Cardiac septum (tissue), 1 donor: ENCODE measurements at regions not wholly inside any gene's neighbourhood (a gene's known extent, or its start where the extent isn't known, plus 50 kb on each side); places are given as distances from the start of the nearest gene placed in this dataset.

Experiments used
- DNase-seq: peaks from one replicate; pipeline ENCODE4 v3.0.0-alpha.2; 2020; ENCODE audit warnings: low spot score
- intact Hi-C: fragments of 100-400 bp; cut with DNase I; formaldehyde crosslinking; loops from one replicate; pipeline ENCODE4 v1.14.0; 2022
- donor health status: DM: no; HTN: no; CAD: no.

DNA sequence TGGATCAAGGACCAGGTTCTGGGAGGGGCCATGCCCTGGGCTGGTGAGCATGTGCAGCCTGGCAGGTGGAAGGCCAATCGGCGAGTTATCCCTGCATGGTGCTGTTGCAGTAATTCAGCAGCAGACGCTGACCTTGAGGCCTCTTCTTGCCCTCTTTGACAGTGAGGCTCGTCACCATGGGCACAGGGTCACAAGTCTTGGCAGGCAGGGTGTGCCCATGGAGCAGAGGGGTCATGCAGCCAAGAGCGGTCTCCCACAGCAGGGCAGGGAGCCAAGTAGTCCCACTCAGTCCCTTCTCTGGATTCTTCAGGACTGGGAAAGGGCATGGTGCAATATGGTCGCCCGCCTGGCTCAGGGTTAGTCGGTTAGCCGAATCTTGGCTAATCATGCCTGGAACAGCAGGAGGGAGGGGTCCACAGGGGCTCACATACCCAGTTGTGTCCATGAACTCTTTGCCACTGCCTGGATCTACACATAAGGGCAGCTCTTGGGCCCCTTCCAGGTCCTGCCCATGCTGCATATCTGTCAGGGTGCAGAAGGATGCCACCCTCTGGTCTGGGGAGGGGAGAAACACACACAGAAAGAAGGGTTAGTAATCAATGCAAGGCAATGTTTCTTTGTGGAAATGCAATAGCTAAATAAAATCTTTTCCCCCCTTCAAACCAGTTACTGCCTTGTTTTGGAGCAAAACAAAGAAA, 226.8 kb downstream of the SIPA1L2 start:
- no peak for DNase-seq
- intact Hi-C loops = loop anchor here (5.0 kb wide), 1 partner anchor 536 kb away; no protein-coding TSS in a partner anchor

DNA sequence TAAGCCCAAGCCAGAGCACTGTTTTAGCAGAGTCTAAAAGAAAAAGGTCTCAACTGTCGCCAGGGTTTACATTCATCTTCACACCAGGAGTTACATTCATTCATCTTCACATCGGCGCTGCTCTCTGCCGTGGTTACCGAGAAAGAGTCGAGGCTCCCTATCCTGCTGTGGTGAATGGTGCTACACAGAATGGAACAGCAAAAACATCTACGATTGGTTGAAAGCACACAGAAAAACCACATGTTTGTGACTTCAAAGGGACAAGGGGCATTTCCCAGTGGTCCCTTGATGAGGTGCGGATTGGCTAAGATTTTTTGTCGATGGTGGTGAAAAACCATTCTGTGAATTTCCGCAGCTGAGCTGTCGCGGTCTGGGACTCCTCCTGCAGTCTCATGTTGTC, 231.1 kb downstream of the SIPA1L2 start:
- DNase-seq = no peak
- intact Hi-C loops = no loop called here

DNA sequence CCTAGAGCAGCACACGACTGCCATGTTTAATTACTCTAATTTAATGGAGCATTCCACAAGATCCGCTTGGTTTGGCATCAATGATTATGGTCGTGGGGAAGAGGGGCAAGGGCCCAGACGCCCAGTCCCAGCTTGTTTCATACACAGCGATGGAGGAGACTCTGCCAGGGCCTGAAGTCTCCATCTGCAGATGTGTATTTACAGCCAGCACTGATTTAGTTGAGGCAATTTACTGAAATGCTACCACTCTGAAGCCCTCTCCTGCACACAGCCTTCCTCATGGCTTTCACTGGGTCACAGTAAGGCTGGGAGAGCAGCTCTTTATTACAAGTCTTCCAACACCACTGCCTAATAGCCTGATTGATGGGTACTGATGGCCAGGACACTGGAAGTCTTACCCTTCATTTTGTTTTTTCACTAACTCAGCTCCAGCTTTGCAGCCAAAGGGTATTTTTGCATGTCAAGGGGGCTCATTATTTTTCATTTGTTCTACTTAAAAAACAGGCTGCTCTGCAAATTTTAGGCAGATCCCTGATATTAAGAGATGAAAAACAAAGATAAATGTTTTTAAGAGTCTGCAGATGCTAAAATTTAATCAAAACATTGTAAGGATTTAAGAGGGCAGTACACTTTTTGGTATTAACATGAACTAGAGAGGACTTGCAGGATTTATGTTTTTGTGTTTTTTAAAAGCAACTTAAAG, 236.3 kb downstream of the SIPA1L2 start:
- intact Hi-C loops = no loop called here

DNA sequence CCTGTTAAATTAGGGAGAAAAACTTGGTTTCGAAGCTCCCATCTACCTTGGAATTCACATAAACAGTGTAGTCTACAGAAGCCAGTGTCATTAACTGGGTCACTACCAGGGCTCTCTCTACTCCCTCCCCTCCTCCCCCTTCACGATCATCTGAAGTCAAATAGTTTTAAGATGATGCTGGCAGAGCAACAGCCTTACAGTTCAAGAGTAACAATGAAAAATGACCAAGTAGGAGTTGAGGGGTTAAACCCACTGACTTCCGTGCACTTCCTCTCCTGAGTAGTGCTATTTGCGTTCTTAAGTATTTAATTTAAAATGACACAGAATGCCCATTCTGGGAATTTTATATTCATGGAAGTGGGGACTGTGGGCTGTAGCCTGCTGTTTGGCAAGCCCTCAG, 236.9 kb downstream of the SIPA1L2 start:
- no peak for DNase-seq
- intact Hi-C loops = no loop called here

More for the DNA sequence above, 236.3 kb downstream of the SIPA1L2 start:
- no peak for DNase-seq

DNA sequence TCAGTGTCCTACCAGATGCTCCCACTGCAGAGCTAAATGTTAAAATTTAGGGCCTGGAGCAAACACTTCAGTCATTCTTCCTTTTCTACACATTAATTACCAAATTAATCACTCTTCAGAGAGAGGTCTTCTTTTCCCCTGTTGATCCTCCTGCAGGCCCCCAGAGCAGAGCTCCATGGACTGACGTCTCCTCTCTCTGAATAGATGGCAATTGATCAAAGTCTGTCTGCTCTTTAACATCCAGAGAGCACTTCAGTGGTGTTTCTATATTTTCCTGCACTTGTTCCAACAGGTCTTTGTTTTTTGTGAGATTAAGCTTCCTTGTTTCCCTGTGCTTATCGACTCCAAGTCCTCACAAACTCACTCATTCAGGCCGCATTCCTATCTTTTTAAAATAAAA, 239.3 kb downstream of the SIPA1L2 start:
- DNase-seq = no peak
- intact Hi-C loops = no loop called here

DNA sequence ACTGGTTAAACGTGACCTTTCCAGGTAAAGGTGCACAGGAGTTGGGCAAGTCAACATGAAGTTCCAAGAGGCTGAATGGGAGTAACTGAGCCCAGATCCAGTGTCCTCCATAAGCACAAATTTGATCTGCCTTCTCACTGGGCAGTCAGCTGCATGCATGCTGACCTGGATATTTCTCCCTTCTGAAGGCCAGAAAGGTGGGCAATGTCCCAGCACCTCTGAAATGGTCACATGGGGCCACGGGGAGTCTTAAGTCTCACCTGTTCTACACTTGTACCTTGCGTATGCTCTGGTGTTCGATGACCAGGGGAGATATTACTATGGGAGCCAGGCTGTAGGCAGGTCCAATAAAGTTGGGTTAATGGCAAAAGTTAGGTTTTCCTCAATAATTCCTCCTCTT, 240.2 kb downstream of the SIPA1L2 start:
- DNase-seq = no peak
- intact Hi-C loops = no loop called here

DNA sequence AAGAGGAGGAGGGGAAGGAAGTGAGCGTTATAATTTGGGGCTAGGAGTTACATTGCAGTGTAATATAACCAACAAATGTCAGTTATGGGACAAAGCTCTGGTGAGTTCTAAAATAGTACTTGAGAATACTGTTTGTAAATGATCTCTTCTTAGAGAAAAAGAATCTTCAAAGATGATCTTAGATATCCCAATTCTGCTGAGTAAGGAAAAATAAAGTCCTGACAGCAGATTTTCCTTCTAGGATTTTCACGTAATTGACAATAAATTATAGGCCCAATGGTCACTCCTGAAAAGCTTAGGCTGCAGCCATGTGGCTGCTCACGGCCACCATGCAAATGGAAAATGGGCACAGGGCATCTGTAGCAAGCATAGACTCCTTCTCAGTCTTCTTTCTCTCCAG, 241.6 kb downstream of the SIPA1L2 start:
- intact Hi-C loops = no loop called here
- DNase-seq = no peak

DNA sequence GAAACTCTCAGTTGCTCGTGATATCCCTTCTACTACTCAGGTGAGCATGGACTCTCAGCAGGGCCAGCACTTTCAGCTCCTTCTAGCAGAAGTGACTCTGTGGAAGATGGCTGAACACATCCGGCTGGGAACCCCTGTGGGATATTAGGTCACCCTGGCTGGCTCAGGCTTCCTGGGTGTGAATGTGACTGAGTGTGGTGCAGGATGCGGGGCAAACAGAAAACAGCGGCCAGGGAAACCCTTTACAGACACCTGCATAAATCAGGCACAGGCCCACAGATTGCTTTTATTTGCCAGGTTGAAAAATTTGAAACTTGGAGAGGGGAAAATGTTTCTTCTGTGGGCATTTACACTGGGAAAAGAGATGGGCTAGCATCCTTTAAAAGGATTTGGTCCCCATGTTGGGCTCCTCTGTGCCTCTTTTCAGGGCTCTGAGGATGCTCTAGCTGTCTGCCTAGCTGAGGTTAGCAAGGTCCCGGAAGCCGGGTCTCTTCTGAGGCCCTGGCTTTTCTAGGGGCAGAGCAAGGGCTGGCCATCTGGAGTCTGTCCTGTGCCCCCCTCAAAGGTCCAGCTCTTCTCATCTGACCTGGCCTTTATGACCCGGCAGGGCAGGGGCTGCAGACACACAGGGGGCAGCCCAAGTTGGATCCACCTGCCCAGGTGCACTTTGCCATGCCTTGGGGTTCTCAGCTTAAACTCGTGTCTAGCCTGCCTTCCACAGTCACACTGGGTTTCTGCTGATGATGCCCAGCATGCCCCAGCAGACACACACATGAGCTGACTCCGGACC, 243.0 kb downstream of the SIPA1L2 start:
- DNase-seq = no peak
- intact Hi-C loops = no loop called here

DNA sequence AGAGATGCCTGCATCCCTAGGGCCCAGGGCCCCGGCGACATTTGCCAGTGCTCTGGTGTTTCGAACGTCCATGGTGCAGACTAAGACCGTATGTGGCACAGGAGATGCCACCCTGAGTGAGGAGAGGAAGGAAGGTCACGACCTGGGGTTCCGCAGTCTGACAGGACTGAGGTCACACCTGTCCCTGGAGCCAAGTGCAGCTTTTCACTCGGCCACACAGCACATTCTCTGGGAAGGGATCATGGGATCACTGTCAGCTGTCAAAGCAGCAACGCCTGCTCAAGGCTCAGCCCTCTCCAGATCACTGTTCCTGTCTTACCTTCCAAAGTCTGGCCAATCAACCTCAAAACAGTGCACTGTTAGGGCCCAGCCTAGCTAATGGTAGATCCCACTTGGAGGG, 243.6 kb downstream of the SIPA1L2 start:
- intact Hi-C loops = no loop called here
- no peak for DNase-seq

DNA sequence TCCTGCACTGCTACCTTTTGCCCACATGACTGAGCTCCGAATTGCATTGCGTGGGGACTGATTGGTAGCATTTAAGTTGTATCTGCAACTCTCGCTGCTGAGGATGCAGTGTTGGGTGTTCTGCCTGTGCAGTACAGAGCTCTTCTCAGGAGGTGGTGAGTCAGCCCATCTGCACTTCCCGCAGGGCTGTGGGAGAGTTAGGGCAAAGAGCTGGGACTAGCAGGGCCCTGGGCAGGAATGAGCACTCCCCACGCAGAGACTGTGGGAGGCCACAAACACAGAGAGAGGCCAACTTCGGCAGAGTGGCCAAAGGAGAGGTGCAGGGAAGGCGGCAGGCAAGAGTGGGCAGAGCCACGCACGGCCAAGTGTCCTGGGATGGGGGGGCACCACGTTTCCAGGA, 244.7 kb downstream of the SIPA1L2 start:
- DNase-seq = no peak
- intact Hi-C loops = no loop called here

DNA sequence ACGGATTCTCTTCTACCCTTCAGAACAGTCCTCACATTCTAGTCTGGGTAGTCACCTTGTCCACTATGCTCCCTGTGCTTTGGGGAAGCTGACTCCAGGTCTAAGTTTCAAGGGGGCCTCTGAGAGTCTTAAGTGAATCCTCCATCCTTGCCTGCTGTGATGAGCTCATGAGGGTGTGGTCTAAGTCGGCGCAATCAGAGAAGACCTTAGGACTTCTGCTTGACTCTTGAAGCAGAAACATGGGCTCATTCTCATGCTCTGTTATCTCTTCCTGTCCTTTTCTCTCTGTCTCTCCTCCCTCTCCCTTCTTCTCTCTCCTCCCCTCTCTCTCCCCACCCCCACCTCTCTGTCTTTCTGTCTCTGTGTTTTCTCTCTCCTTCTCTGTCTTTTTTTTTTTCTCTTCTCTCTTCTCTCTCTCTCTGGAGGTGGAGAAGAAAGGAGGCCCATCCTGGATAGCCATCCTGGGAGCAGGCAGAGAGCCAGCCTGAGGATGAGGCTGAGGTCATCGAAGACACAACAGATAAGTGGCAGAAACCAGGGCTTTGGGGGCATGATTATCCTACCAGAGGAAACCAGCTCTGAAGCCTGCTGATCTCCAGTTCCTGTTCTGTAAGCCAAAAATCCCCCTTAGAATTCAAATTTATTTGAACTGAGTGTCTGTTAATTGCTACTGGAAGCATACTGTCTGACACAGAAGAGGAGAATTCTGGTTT, 245.6 kb downstream of the SIPA1L2 start:
- DNase-seq = no peak
- intact Hi-C loops = no loop called here

DNA sequence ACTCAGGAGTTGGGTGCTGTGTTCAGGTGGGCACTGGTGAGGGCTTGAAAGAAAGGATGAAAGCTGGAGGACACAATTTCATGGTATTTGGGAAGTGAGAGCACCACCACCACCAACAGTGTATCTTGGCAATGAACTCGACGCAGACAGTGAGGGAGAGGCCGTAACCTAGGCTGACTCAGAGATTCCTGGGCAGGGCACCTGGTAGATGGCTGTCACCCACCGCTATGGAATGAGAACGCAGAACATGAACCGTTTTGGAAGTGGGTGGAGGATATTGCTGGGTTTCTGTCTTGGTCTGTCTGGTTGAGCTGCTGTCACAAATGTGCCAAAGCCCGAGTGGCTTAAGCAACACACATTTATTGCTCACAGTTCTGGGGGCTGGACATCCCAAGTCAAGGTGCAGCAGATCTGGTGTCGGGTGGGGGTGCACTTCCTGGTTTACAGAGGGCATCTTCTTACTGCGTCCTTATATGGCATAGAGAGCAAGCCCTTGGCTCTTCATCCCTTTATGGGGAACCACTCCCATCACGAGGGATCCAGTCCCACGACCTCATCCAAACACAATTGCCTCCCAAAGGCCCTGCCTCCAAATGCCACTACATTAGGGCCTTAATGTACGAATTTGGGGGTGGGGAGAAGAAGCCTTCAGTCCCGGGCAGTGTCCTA, 246.3 kb downstream of the SIPA1L2 start:
- no peak for DNase-seq
- intact Hi-C loops = no loop called here

DNA sequence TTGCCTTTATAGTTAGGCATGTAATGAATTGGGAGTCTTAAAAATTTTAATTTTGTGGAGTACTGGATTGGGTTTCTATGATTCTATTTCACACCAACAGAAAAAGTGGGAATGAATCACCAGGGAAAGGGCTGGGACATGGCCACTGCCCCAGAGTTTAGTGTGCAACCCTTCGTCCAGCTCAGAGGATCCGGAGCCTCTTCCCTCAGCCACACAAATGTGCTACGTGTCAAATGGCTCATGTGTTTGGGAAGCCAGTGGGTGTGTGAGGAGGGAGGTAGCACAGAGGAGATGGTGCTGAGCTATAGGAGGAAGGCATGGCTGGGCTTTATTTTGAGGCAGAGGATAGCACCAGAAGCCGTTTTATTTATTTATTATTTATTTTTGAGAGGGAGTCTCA, 247.3 kb downstream of the SIPA1L2 start:
- no peak for DNase-seq
- intact Hi-C loops = no loop called here

DNA sequence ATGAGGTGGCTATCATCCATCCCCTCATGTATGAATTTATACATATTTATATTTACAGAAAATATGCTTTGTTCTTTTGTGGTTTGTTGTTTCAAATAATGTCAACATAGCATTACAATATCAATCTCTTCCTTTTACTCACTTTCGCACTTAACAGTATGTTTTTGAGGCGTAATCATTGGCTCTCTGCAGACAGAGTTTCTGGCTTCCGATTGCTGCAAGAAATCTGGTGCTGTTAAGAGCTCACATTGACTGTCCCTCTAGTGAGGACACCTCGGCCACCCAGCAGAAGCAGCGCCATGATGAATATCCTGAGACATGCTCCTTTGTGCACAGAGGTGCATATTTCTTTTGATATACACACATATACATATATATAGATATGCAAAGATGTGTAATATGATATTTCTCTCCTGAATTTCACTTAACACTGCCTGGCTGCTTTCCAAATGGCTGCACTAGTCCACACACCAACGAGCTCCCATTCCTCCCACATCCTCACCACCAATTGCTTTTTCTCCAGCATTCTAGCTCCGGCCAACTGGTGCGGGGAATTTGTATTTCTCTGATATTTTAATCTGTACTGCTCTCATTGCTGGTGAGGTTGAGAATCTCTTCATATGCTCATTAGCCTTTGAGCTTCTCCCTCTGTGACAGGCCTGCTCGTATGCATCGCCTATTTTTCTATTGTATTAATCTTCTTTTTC, 248.4 kb downstream of the SIPA1L2 start:
- no peak for DNase-seq
- intact Hi-C loops = no loop called here

DNA sequence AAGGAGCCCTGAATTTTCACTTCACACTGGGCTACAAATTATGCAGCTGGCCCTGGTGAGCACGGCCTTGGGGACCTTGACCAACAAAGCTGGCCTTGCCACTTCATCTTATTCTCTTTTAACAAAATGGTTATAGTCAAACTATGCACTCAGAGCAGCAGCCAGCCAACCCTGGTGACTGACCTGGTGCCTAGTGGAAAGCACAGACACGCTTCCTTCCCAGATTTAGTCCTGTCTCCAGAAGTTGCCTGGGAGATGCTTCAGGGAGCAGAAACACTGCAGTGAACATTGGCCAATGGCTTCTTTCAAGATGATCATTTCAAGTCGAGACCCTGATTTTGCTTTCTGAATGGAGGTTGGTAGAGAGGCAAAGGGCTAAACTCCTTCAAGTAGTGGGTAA, 249.3 kb downstream of the SIPA1L2 start:
- no peak for DNase-seq
- intact Hi-C loops = no loop called here

DNA sequence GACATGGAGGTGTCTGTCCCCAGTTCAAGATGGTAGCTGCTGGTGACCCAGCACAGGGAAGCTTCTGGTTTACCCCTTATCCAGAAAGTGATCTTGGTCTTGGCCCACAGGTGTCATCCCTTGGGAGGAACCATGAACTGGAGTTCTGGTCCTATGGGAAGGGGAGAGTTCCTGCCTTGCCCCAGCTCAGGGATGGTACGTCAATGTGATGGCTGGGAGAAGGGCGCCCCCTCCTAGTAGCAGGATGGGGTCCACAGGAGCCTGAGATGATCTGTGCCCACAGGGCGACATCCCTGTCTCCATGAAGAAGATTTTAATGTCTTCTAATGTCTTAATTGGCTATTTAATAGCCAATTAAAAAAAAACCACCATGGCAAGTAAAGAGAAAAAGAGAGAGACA, 249.8 kb downstream of the SIPA1L2 start:
- DNase-seq = no peak
- intact Hi-C loops = no loop called here

DNA sequence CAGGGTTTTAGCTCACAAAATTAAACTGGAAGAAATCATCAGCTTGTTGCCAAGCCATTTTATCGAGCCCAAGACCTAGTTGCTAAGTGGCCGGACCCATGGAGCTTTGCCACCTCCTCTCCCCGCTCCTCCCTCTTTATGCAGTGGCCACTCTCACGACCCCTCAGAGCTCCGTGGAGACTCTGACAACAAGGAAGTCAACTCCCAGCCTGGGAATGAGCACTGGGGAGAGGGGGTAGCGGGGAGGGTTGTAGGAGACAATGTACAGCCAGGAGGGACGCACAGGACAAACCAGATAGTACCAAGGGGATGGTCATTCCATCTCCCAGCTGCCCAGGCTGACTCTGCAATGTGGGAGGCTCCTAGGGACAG, 250.9 kb downstream of the SIPA1L2 start:
- intact Hi-C loops = loop anchor here (10.0 kb wide), 1 partner anchor 364 kb away; no protein-coding TSS in a partner anchor
- no peak for DNase-seq

DNA sequence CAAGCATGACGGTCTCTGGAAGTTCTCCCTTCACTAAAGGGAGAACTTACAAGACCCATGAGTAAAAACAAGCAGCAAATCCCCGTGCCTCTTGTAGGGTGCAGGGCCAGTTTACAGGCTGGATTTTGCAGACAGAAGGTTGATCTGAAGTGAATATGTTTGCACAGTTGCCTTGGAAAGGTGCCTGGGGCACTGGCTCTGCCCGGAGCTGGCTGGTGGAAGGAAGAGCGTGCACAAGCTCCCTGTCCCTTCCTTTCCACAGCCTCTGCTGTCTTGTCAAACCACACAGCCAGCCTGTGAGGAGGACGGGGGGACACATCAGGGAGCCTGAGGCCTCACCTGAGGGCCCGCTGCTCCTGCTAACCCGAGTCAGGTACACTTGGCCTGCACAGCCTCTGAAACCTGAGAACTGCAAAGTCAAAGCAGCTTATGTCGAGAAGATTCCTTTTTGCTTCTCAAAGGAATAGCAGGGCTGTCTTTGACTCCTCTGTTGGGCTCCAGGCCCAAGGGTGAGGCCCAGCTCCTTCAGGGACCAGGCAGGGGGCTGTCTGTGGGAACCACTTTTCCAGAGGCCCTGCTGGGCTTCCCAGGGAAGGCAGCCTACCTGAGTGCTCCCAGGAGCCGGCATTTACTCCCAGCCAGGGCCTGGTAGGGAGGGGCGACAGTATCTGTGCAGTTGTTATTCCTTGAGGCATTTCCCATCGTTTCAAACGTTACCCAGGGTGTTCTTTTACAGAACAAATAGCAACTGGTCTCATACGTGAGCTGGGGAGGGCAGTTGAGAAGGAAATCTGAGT, 251.5 kb downstream of the SIPA1L2 start:
- no peak for DNase-seq
- intact Hi-C loops = loop anchor here (10.0 kb wide), 1 partner anchor 364 kb away; no protein-coding TSS in a partner anchor
